ENCODE measurements at regions not wholly inside any gene's neighbourhood (a gene's known extent, or its start where the extent isn't known, plus 50 kb on each side); places are given as distances from the start of the nearest gene placed in this dataset.
"Not testable (repeated sequence)": the region's sequence is repeated elsewhere in the genome, so short reads cannot be mapped to it uniquely, and the experiment has no call there.

DNA sequence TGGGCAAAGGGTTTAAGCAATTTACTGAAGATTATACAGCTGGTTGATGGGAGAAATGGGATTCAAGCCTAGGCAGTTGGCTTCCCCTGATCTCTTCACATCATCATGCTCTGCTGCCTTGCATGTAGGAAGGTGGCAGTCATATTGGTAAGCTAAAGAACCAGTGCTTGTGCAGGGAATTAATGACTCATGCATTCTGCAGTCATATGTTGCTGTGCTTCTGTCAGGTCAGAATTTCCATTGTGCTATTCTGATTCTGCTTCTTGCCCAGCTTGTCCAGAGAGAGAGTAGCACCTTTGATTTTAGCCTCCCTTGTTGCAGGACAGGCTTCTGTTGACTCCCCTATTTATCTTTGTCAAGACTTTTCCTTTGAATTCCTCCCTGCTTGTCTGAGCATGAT, 114.0 kb upstream of the IKBKE start:
- in situ Hi-C loops (cut with HindIII; ENCODE audit: low sequenced_read_pairs): not testable (repeated sequence)
- DNase-seq (ENCODE audit: low spot score): peak; percentile 41

DNA sequence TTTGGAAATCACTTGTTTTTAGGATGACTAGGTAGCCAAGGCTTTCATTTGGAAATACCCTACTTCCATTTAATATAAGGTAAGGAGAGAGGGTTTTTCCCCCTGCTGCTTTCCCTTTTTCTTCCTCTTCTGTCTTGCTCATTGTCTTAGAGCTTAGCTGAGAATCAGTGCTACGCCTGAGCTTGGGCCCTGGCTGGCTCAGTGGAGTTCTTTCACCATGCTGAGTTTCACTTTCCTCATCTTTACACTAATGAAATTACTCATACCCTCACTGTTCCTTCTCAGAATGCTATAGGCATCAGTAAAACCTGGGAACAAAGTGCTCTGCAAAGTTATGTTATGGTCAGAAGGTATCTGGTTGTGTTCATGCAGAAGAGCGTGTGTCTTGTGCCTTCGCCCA, 112.3 kb upstream of the IKBKE start:
- in situ Hi-C loops (cut with HindIII; ENCODE audit: low sequenced_read_pairs); DNase-seq (ENCODE audit: low spot score): not testable (repeated sequence)

DNA sequence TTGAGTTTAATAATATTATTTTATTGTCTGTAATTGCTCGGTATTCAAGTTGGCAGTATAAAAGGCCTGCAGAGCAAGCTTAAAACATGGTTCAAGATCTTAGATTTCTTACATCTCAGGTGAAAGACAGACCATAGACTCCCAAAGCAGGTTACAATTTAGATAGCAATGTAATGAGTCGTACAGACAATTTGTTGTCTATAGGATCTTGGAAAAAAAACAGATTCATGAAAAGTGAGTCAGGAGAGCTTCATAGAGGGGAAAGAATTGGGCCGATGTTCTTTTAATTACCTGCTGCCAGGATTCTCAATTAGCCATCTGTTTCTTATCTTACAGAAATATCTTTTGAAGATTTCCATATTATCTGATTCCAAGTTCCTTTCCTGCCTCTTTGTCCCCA, 111.5 kb upstream of the IKBKE start:
- DNase-seq (ENCODE audit: low spot score); in situ Hi-C loops (cut with HindIII; ENCODE audit: low sequenced_read_pairs): not testable (repeated sequence)

DNA sequence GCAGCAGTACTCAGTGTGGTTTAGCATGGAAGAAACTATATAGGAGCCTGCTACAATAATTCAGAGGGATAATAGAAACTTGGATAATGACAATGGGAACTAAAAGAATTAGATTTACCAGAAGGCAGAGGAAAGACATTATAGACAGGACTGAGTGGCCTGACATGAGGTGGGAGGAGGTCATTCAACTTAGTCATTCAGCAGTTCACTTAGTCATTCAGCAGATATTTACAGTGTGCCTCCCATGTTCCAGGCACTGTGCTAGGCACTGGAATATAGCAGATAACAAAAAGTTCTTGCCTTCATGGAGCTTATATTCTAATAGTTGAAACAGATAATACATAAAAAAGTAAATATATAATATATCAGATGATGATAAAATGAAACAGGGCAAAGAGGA, 110.9 kb upstream of the IKBKE start:
- in situ Hi-C loops (cut with HindIII; ENCODE audit: low sequenced_read_pairs); DNase-seq (ENCODE audit: low spot score): not testable (repeated sequence)

DNA sequence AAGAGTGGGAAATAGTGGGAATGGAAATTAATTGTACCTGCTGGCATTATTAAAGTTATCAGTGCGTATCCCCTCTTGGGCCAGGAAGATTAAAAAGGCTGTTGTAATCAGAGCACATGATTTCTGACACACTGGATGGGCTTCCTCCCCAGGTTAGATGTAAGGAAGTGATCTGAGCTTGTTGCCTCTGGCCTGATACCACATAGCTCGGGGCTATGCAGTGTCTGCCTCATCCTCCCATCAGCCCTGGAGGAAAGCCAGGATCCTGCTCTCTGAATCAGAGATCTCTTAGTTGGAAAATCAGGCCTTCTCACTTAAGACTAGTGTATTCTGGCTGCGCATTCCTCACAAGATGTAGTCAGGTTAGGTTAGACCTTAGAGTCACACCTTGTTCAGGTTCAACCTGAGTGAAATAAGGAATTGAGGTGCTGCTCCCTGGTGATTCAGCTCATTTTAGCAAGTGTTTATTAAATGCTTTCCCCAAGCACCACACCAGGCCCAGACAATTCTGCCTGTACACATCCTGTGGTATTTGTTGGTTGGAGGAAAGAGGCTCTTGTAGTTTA, 108.2 kb upstream of the IKBKE start:
- DNase-seq (ENCODE audit: low spot score); in situ Hi-C loops (cut with HindIII; ENCODE audit: low sequenced_read_pairs): not testable (repeated sequence)

DNA sequence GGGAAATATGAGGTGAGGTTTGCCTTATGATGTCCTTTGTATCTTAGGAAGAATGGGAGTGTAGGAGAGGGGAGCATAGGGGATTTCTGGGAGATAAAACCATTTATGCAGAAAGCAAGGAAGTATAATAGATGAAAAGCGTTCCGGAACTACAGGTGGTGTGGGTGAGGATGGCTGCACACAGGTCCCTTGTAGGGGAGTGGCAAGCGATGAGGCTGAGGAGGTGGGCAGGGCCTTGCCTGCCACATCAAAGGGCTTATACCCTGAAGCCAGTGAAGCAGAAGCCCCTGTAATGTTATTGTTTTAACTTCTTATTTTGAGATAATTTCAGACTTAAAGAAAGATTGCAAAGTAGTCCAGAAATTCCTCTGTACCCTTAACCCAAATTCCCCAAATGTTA, 107.3 kb upstream of the IKBKE start:
- in situ Hi-C loops (cut with HindIII; ENCODE audit: low sequenced_read_pairs); DNase-seq (ENCODE audit: low spot score): not testable (repeated sequence)

DNA sequence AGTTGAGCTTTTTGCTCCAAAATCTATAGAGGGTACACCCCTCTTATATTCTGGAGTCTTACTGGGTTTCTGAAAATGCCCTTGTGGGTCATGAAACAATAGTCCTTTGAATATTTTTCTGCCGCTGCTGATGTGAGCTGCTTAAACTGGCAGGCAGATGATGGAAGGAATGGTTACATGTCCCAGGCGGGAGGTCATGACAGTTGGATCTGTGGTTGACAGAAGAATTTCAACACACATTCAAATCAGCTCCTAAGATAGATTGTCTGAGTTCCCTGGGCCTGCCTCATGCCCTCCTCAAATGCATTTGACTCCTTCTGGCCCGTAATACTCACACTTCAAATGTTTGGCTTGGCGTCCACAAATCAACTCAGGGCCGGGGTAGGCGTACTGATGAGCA, 105.0 kb upstream of the IKBKE start:
- DNase-seq (ENCODE audit: low spot score); in situ Hi-C loops (cut with HindIII; ENCODE audit: low sequenced_read_pairs): not testable (repeated sequence)

DNA sequence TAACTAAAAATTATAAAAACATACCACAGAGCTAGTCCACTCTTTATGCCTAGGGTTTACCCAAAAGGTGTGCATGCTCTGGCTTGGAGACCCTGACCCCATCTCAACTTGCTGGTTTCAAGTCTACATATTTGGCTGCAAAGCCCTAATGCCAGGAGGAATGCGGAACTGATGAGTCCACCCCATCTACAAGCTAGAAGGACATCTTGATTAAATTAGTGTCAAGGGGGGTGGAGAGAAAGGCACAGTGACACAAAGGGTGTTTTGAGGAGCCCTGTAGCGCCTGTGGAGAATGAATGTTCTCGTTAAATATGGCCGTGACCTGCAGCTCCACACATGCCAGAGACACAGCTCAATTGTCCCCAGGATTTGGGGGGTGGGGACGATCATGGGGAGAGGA, 104.1 kb upstream of the IKBKE start:
- DNase-seq (ENCODE audit: low spot score): peak; percentile 3
- in situ Hi-C loops (cut with HindIII; ENCODE audit: low sequenced_read_pairs): not testable (repeated sequence)

DNA sequence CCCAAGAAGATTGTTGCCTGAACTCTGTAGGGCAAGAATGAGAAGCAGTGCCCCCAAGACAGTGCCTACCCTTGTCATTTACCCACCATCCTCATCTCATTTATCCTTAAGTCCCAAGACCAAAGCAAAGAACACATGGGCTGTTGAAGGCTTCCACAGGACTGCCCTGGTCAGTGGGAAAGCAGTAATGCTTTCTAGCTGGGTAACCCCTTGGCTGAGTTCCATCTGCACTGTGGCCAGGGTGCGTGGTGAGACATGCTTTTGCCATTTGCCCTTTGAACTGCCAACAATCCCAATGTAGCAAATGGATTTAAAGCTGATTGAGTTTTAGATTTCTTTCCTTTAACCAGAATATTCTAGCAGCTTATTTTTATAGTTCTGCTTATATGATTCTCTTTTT, 103.5 kb upstream of the IKBKE start:
- DNase-seq (ENCODE audit: low spot score); in situ Hi-C loops (cut with HindIII; ENCODE audit: low sequenced_read_pairs): not testable (repeated sequence)

DNA sequence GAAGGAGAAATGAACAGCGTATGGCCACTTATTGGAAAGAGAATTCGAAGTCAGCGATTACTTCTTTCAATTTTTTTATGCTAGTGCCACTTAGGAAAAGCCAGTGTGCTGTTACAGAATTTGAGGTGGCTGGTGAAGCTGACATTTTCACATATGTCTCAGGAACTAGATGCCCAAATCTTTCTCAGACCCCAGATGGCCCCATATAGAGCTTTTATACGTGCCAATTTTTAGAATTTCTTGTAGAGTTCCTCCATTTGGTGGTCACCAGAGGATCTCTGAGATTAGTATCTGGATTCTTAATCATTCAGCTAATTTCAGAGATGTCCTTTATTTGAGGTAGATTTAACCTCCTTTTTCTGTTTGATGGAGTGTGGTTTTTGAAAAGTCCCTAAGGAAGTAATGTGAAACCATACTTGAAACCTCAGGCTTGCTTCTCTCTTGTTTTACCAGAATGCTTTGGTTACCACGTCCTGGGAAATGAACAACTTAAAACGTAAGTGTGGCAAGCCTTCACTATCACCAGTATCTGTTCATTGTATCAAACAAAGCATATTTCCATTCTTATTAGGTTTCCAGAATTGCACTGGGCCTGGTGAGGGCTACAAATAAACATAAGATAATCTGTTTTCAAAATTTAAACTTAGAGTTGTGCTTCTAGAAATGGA, 102.2 kb upstream of the IKBKE start:
- in situ Hi-C loops (cut with HindIII; ENCODE audit: low sequenced_read_pairs); DNase-seq (ENCODE audit: low spot score): not testable (repeated sequence)

DNA sequence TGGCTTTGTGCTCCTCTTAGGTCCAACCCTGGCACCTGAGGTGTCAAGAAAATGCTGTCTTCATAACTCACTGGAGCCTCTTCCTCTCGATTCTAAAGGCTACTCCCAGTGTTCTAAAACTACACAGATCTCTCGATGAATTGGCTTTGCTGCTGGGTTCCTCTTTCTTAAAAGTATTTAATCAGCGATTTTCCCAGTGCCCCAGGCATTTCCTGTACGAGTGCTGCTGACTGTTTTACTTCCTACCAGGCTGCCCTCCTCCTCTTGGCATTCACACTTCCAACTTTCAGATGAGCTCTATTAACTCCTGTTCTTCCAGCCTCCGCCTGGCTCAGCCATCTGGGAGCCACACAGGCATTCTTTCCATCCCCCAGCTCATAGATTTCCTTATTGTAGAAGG, 95.6 kb upstream of the IKBKE start:
- DNase-seq (ENCODE audit: low spot score); in situ Hi-C loops (cut with HindIII; ENCODE audit: low sequenced_read_pairs): not testable (repeated sequence)

DNA sequence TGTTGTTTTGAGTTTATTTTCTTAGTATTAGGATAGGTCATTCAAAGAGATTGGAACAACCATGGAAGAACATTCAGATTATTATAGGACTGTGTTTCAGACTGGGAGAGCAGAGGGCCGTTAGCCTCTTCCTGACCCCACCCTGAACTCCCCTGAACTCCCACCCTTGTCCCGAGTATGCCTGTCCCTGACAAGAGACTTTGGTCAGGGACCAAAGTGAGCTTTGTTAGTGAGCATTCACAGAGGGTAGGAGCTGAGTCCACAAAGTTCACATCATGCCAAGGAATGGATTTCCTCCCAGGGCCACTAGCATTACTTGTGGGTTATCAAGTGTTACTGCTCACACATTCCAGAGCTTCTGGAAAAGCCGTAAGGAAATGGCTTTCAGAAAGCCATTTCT, 94.7 kb upstream of the IKBKE start:
- in situ Hi-C loops (cut with HindIII; ENCODE audit: low sequenced_read_pairs); DNase-seq (ENCODE audit: low spot score): not testable (repeated sequence)

DNA sequence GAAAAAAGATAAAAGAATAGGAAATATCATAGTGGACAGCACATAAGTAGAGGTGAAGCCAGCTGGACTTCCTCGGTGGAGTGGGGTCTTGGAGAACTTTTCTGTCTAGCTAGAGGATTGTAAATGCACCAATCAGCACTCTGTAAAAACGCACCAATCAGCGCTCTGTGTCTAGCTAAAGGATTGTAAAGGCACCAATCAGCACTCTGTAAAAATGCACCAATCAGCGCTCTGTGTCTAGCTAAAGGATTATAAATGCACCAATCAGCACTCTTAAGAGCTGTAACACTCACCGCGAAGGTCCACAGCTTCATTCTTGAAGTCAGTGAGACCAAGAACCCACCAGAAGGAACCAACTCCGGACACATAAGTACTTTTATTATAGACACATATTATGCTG, 91.8 kb upstream of the IKBKE start:
- DNase-seq (ENCODE audit: low spot score); in situ Hi-C loops (cut with HindIII; ENCODE audit: low sequenced_read_pairs): not testable (repeated sequence)

DNA sequence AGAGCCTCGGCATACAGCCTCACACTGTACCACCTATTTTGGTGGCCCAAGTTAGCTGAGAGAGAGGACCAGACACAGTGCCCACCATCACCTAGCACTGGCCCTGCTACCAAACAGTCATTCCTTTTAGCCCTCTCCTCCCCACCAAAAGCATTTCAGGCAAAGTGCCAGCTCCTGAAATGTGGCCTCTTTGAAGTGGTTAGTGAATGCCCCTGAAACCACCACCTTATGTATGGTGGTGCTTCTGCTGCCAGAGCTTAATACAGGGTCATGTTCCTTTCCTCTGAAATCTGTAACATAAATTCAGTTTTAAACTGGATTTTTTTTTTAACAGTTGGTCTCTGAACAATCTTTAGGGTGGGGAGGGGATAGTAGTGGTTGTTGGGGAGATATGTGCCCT, 91.0 kb upstream of the IKBKE start:
- in situ Hi-C loops (cut with HindIII; ENCODE audit: low sequenced_read_pairs); DNase-seq (ENCODE audit: low spot score): not testable (repeated sequence)

DNA sequence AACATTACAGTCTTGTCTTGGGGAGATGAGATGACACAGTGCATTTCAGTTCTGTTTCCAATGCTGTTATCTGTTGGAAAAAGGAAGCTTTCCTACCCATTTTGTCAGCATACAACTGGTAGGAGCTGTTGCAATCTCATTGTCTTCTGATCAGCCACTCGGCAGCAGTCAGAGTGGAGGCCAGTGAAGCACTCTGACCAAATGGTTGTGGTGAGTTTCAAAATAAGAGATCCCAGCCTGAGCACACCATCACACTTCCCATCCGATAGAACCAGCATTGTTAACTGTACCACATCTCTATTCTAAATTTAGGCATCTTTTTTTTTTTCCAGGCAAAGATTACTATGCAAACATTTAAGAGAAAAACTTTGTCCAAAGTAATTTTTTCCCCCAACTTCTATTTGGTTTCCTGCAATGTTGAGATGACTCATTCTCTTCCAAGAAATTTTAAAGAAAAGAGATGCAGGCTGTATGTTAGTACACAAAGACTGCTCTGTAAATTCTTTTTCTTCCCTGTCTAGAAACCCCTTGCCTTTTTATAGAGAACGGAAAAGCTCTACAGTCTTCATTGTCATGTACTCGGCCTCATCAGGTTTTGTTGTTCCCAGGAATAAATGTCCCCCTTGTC, 90.0 kb upstream of the IKBKE start:
- DNase-seq (ENCODE audit: low spot score); in situ Hi-C loops (cut with HindIII; ENCODE audit: low sequenced_read_pairs): not testable (repeated sequence)

DNA sequence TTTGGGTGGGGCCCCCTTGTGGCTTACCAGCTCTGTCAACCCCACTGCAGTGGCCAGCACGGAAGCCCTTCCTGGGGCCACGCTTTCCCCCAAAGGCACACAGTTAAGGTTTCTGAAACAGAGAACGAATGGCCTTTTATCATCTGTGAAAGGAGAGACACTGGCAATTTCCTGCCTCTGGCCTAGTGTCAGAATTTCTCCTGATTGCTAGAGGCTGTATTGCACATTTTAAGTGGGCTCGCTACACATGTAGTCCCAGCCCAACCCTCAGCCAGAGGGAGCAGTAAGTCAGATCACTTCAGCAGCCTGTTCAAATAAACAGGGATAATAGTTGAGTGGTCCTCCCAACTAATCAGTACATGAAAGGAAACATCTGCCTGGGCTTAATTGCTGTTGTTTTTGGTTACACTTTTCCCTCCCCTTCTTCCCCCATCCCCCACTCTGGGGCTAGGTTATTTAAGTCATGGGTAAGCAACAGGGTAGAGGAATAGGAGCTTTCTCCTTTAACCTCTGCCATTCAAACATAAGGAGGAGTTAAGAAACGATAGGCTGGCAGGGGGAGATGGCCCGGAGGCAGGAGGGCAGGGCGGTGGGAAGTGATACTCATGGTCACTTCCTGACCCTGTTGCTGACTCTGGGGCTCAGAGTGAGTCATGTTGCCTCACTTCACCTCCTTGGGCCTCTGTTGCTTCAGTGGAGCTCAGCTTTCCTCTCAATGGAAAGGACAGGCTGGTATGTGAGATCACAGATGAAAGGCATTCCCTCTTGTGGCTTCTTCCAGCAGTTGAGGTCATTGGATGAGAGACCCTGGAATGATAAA, 89.3 kb upstream of the IKBKE start:
- in situ Hi-C loops (cut with HindIII; ENCODE audit: low sequenced_read_pairs); DNase-seq (ENCODE audit: low spot score): not testable (repeated sequence)

DNA sequence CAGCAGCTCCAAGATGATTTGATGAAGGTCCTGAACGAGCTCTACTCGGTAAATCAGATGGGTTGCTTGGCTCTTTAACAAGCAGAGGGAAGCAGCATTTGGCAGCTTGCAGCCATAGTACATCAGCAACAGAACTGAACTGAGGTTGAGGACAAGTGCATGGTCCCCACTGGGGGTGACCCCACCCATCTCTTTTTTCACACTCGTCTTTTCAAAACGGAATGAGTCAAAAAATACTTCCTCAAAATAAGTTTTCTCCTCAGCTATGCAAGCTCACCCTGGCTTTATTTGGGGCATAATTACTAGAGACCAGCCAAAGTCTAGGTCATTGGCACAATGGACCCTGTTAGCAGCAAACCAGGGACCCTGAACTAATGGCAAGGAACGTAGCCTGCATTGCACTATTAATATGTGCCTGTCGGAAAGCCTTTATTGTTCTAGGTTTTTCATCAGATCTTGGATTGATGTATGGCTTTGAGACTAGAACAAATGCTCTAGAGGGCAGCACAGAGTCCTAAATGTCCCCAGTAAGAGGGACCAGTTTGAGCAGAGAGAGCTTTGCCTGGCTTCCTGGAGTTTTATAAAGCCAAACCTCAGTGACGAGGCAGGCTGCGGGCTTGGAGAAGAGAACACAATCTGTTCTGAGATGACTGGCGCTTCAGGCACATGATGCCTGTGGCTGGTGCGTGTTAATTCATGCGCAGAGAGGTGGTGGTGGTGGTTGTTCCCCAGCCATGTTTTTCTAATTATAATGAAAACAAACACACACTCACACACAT, 86.1 kb upstream of the IKBKE start:
- peak; percentile 88 for DNase-seq (ENCODE audit: low spot score)
- in situ Hi-C loops (cut with HindIII; ENCODE audit: low sequenced_read_pairs): not testable (repeated sequence)

DNA sequence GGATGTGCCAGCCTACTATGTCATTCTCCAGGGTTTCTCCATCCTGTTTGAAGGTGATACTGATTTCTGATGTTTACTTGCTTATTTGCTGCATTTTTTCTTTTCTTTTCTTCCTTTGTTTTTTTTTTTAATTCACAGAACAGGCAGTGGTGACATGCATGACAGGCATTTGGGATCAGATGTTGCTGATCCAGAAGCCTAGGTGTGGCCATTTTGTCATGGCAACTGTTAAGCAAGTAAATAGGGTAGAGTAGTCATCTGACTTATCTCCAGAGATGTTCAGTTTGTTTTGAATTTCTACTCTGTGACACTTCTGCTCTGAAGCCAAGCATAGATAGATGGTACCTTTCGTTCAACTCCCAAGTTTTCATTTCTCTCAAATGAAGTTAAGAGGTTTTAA, 85.4 kb upstream of the IKBKE start:
- in situ Hi-C loops (cut with HindIII; ENCODE audit: low sequenced_read_pairs); DNase-seq (ENCODE audit: low spot score): not testable (repeated sequence)

DNA sequence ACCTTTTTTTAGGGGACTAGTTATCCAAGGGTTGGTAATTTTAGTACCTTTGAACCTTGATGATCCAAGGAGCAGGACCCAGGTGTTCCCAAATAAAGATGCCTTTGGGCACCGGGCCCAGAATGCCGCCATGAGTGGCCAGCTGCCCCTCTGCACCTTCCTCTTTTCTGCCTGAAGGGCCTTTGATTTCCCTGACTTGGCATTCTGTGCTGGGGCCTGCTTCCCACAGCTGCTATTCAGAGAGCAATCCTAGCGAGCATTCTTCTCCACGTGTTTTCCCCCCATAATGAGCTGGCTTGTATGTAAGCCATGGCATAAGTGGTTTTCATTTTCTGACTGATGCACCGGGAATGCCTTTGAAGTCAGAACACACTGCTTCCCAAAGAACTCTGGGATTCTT, 82.6 kb upstream of the IKBKE start:
- in situ Hi-C loops (cut with HindIII; ENCODE audit: low sequenced_read_pairs); DNase-seq (ENCODE audit: low spot score): not testable (repeated sequence)
